HEK293 (cell line): ENCODE measurements at regions not wholly inside any gene's neighbourhood (a gene's known extent, or its start where the extent isn't known, plus 50 kb on each side); places are given as distances from the start of the nearest gene placed in this dataset.

ENCODE experiments used
- CTCF ChIA-PET: fragments of 350-600 bp; formaldehyde crosslinking; extraction: SDS; loops from one replicate; lab custom pipeline; 2021; ENCODE audit warnings: antibody characterized with exemption; lab: Yijun Ruan, JAX
- POLR2A ChIA-PET: fragments of 300-600 bp; formaldehyde crosslinking; extraction: SDS; loops from one replicate; lab custom pipeline; 2020; ENCODE audit warnings: antibody characterized with exemption, inconsistent platforms; lab: Yijun Ruan, JAX
- H3K27ac ChIP-seq: fragments of 200-500 bp; sonication (Bioruptor generic); 2 replicates; pipeline ENCODE4 v1.5.1; 2014; ENCODE audit warnings: low read depth, low read length, control low read depth, inconsistent platforms; ENCODE audit errors: extremely low read depth
- H3K36me3 ChIP-seq, 2 experiments: fragments of 200-500 bp in 1 of 2; sonication (Bioruptor generic) in 1 of 2; 1 replicate in 1 of 2; 2 replicates in 1 of 2; pipeline ENCODE4 v1.5.1; 2014 to 2017; ENCODE audit warnings: inconsistent platforms in 2 of 2, low read length in 2 of 2; ENCODE audit not compliant: control insufficient read depth in 2 of 2, insufficient read depth in 1 of 2
- H3K4me1 ChIP-seq: fragments of 200-500 bp; sonication (Bioruptor generic); 2 replicates; pipeline ENCODE4 v1.5.1; 2014; ENCODE audit warnings: mild to moderate bottlenecking, low read length, inconsistent platforms; ENCODE audit not compliant: control insufficient read depth, insufficient read depth
- H3K4me3 ChIP-seq: 2 replicates; pipeline ENCODE4 v1.5.1; 2011; ENCODE audit warnings: low read depth, mild to moderate bottlenecking, control low read depth, low read length, moderate library complexity
- H3K9me3 ChIP-seq: fragments of 200-500 bp; sonication (Bioruptor generic); 2 replicates; pipeline ENCODE4 v1.5.1; 2014; ENCODE audit warnings: low read depth, low read length, inconsistent platforms; ENCODE audit not compliant: control insufficient read depth, insufficient read depth
- RBAK ChIP-seq: fragments of 450-650 bp; formaldehyde crosslinking; IDR thresholded peaks from 2 replicates; pipeline ENCODE4 v1.5.1; 2016; ENCODE audit warnings: missing biosample characterization, missing genetic modification characterization
- REPIN1 ChIP-seq: fragments of 450-650 bp; formaldehyde crosslinking; IDR thresholded peaks from 2 replicates; pipeline ENCODE4 v1.5.1; 2017; ENCODE audit warnings: missing biosample characterization, missing genetic modification characterization, low read depth
- SP2 ChIP-seq: fragments of 450-650 bp; formaldehyde crosslinking; IDR thresholded peaks from 2 replicates; pipeline ENCODE4 v1.5.1; 2016; ENCODE audit warnings: missing biosample characterization, missing genetic modification characterization
- TCF7L2 ChIP-seq: IDR thresholded peaks from 2 replicates; pipeline ENCODE4 v1.6.1; 2011; ENCODE audit warnings: low read depth, mild to moderate bottlenecking, inconsistent platforms, low read length, moderate library complexity, borderline replicate concordance
- ZBTB20 ChIP-seq: fragments of 450-650 bp; formaldehyde crosslinking; IDR thresholded peaks from 2 replicates; pipeline ENCODE4 v1.5.1; 2016; ENCODE audit warnings: missing biosample characterization, missing genetic modification characterization
- ZNF146 ChIP-seq: fragments of 450-650 bp; formaldehyde crosslinking; IDR thresholded peaks from 2 replicates; pipeline ENCODE4 v1.5.1; 2016; ENCODE audit warnings: missing biosample characterization, missing genetic modification characterization
- ZNF311 ChIP-seq: fragments of 450-650 bp; formaldehyde crosslinking; IDR thresholded peaks from 2 replicates; pipeline ENCODE4 v1.5.1; 2017; ENCODE audit warnings: missing biosample characterization, missing genetic modification characterization, borderline replicate concordance
- ZNF391 ChIP-seq: fragments of 450-650 bp; formaldehyde crosslinking; IDR thresholded peaks from 2 replicates; pipeline ENCODE4 v1.5.1; 2016; ENCODE audit warnings: low read depth, missing biosample characterization, missing genetic modification characterization, borderline replicate concordance
- ZNF423 ChIP-seq: fragments of 450-650 bp; formaldehyde crosslinking; IDR thresholded peaks from 2 replicates; pipeline ENCODE4 v1.5.1; 2016; ENCODE audit warnings: missing biosample characterization, missing genetic modification characterization
- ZNF549 ChIP-seq: fragments of 450-650 bp; IDR thresholded peaks from 2 replicates; pipeline ENCODE4 v1.5.1; 2018; ENCODE audit warnings: missing biosample characterization, missing genetic modification characterization, mild to moderate bottlenecking, inconsistent platforms, moderate library complexity
- ZNF571 ChIP-seq: fragments of 450-650 bp; formaldehyde crosslinking; IDR thresholded peaks from 2 replicates; pipeline ENCODE4 v1.5.0; 2017; ENCODE audit warnings: missing biosample characterization, missing genetic modification characterization
- ZNF701 ChIP-seq: fragments of 450-650 bp; formaldehyde crosslinking; IDR thresholded peaks from 2 replicates; pipeline ENCODE4 v1.5.1; 2016; ENCODE audit warnings: missing biosample characterization, missing genetic modification characterization
- ZNF777 ChIP-seq: fragments of 450-650 bp; formaldehyde crosslinking; IDR thresholded peaks from 2 replicates; pipeline ENCODE4 v1.5.1; 2017; ENCODE audit warnings: missing biosample characterization, missing genetic modification characterization, borderline replicate concordance
- ZNF791 ChIP-seq: fragments of 450-650 bp; formaldehyde crosslinking; IDR thresholded peaks from 2 replicates; pipeline ENCODE4 v1.5.1; 2016; ENCODE audit warnings: missing biosample characterization, missing genetic modification characterization
- ZNF830 ChIP-seq: fragments of 450-650 bp; IDR thresholded peaks from 2 replicates; pipeline ENCODE4 v1.5.0; 2018; ENCODE audit warnings: missing biosample characterization, missing genetic modification characterization, low read depth, mild to moderate bottlenecking, moderate library complexity
- TF ChIP-seq, protein P1 (sequence below): fragments of 450-650 bp; formaldehyde crosslinking; IDR thresholded peaks from 2 replicates; pipeline ENCODE4; 2016; ENCODE audit warnings: missing biosample characterization, missing genetic modification characterization
- TF ChIP-seq, protein P2 (sequence below): fragments of 450-650 bp; formaldehyde crosslinking; IDR thresholded peaks from 2 replicates; pipeline ENCODE4 v1.5.1; 2016; ENCODE audit warnings: missing biosample characterization, missing genetic modification characterization
- TF ChIP-seq, protein P3 (sequence below): fragments of 450-650 bp; formaldehyde crosslinking; IDR thresholded peaks from 2 replicates; pipeline ENCODE4 v1.5.1; 2016; ENCODE audit warnings: missing biosample characterization, missing genetic modification characterization
- TF ChIP-seq, protein P4 (sequence below): fragments of 450-650 bp; formaldehyde crosslinking; optimal IDR thresholded peaks from 2 replicates; pipeline ENCODE3; 2016; ENCODE audit warnings: missing biosample characterization, mild to moderate bottlenecking, missing genetic modification characterization

DNA sequence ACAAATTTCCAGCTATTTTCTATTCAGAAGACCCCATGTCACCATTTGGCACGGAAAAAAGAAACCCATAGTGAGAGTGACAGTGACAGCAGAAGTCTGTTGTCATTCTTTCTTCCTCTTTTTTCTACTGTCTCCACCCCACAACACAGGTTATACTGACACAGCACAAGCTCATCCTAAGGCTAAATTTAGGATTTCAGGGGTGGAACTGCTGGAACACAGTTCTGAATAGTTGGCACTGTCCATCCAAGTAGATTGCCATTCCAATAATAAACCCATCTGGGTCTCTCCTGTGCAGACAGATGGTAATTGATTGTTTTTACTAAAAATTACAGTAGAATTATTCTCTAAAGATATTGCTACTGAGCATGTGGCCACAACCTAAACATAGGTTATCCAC, 95.2 kb upstream of the C11orf87 start:
- TF ChIP-seq RBAK (tag by site-specific recombination) (no peak), TCF7L2 (no peak), ZNF830 (no peak), ZNF146 (no peak), ZNF701 (no peak), ZNF391 (tag by site-specific recombination) (no peak), ZNF777 (tag by site-specific recombination) (no peak), ZNF791 (tag by site-specific recombination) (no peak), ZNF549 (tag by site-specific recombination) (no peak), ZNF571 (tag by site-specific recombination) (no peak)
- TF ChIP-seq, protein P1, sequence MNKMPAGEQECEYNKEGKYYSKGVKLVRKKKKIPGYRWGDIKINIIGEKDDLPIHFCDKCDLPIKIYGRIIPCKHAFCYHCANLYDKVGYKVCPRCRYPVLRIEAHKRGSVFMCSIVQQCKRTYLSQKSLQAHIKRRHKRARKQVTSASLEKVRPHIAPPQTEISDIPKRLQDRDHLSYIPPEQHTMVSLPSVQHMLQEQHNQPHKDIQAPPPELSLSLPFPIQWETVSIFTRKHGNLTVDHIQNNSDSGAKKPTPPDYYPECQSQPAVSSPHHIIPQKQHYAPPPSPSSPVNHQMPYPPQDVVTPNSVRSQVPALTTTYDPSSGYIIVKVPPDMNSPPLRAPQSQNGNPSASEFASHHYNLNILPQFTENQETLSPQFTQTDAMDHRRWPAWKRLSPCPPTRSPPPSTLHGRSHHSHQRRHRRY (tag by site-specific recombination), result no peak
- TF ChIP-seq, protein P2, sequence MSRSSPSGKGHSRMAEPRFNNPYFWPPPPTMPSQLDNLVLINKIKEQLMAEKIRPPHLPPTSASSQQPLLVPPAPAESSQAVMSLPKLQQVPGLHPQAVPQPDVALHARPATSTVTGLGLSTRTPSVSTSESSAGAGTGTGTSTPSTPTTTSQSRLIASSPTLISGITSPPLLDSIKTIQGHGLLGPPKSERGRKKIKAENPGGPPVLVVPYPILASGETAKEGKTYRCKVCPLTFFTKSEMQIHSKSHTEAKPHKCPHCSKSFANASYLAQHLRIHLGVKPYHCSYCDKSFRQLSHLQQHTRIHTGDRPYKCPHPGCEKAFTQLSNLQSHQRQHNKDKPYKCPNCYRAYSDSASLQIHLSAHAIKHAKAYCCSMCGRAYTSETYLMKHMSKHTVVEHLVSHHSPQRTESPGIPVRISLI (tag by site-specific recombination), result no peak
- TF ChIP-seq, protein P3, sequence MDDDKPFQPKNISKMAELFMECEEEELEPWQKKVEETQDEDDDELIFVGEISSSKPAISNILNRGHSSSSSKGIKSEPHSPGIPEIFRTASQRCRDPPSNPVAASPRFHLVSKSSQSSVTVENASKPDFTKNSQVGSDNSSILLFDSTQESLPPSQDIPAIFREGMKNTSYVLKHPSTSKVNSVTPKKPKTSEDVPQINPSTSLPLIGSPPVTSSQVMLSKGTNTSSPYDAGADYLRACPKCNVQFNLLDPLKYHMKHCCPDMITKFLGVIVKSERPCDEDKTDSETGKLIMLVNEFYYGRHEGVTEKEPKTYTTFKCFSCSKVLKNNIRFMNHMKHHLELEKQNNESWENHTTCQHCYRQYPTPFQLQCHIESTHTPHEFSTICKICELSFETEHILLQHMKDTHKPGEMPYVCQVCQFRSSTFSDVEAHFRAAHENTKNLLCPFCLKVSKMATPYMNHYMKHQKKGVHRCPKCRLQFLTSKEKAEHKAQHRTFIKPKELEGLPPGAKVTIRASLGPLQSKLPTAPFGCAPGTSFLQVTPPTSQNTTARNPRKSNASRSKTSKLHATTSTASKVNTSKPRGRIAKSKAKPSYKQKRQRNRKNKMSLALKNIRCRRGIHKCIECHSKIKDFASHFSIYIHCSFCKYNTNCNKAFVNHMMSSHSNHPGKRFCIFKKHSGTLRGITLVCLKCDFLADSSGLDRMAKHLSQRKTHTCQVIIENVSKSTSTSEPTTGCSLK (tag by site-specific recombination), result no peak
- TF ChIP-seq, protein P4, sequence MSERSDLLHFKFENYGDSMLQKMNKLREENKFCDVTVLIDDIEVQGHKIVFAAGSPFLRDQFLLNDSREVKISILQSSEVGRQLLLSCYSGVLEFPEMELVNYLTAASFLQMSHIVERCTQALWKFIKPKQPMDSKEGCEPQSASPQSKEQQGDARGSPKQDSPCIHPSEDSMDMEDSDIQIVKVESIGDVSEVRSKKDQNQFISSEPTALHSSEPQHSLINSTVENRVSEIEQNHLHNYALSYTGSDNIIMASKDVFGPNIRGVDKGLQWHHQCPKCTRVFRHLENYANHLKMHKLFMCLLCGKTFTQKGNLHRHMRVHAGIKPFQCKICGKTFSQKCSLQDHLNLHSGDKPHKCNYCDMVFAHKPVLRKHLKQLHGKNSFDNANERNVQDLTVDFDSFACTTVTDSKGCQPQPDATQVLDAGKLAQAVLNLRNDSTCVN (tag by site-specific recombination), result no peak
- POLR2A ChIA-PET, result no interaction called here
- H3K4me3 ChIP-seq, result no peak overlapping the region
- no peaks in the 10 kb centered on the region for H3K36me3 ChIP-seq
- CTCF ChIA-PET, result interaction anchor here (0.6 kb wide), 1 partner anchor 27 kb away, joined by 3 read pairs; no protein-coding TSS in a partner anchor
- H3K27ac ChIP-seq, result no peak overlapping the region
- no peaks in the 10 kb centered on the region for H3K9me3 ChIP-seq
- no peaks in the 10 kb centered on the region for H3K4me1 ChIP-seq

DNA sequence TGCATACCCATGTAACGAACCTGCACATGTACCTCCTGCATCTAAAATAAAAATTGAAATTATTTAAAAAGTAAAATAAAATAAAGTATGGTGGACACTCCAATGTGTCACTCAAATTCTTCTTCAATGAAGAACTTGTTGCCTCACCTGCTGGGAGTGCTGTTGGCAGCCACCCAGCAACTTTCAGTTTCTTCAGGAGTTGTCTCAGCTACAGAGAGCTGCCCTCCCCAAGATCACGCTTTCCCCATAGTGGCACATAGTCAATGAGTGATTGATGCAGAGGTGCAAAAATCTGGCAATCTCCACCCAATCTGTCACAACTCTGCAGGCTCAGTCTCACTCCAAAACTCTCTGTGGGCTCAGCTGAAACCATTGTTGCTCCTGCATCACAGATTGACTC, 92.3 kb upstream of the C11orf87 start:
- Histone ChIP-seq H3K27ac (no peak overlapping the region), H3K36me3 (no peaks in the 10 kb centered on the region), H3K4me3 (no peak overlapping the region), H3K9me3 (no peaks in the 10 kb centered on the region), H3K4me1 (no peaks in the 10 kb centered on the region)
- TF ChIP-seq ZNF311 (no peak), ZBTB20 (no peak), SP2 (no peak), REPIN1 (no peak), ZNF423 (tag by site-specific recombination) (no peak)
- POLR2A ChIA-PET, result no interaction called here
- CTCF ChIA-PET, result no interaction called here
